GM18517 (cell line): ENCODE measurements at regions not wholly inside any gene's neighbourhood (a gene's known extent, or its start where the extent isn't known, plus 50 kb on each side); places are given as distances from the start of the nearest gene placed in this dataset.

ENCODE experiments used
- ATAC-seq: cut with Tn5 transposase; IDR thresholded peaks from one replicate; pipeline ENCODE4 v1.9.1; 2021; ENCODE audit warnings: mild to moderate bottlenecking, moderate library complexity; ENCODE audit not compliant: unreplicated experiment

- ATAC-seq, result no peak
Observed at GRCh38 chr4:45985038-45985437, 138.8 kb downstream of the GABRG1 start.

GRCh38 chr4:45971108-45971507, 152.7 kb downstream of the GABRG1 start:
- ATAC-seq, result no peak

GRCh38 chr4:45957353-45957752, 166.5 kb downstream of the GABRG1 start:
- no peak for ATAC-seq

- no peak for ATAC-seq
Observed at GRCh38 chr4:45954276-45954675, 169.6 kb downstream of the GABRG1 start.

- no peak for ATAC-seq
Observed at GRCh38 chr4:45951153-45951552, 172.7 kb downstream of the GABRG1 start.

GRCh38 chr4:45946699-45947098, 177.2 kb downstream of the GABRG1 start:
- no peak for ATAC-seq

- no peak for ATAC-seq
Observed at GRCh38 chr4:45944000-45944399, 179.9 kb downstream of the GABRG1 start.

GRCh38 chr4:45939056-45939455, 184.8 kb downstream of the GABRG1 start:
- no peak for ATAC-seq

GRCh38 chr4:45931154-45931553, 192.7 kb downstream of the GABRG1 start:
- ATAC-seq, result no peak

GRCh38 chr4:45927641-45928040, 196.2 kb downstream of the GABRG1 start:
- ATAC-seq, result no peak

GRCh38 chr4:45925809-45926208, 198.0 kb downstream of the GABRG1 start:
- ATAC-seq, result no peak

GRCh38 chr4:45920861-45921260, 203.0 kb downstream of the GABRG1 start:
- ATAC-seq, result no peak

- ATAC-seq, result no peak
Observed at GRCh38 chr4:45910511-45910910, 213.3 kb downstream of the GABRG1 start.

- no peak for ATAC-seq
Observed at GRCh38 chr4:45897946-45898585, 225.8 kb downstream of the GABRG1 start.

- ATAC-seq, result no peak
Observed at GRCh38 chr4:45883421-45883820, 240.4 kb downstream of the GABRG1 start.

GRCh38 chr4:45876235-45876890, 247.5 kb downstream of the GABRG1 start:
- ATAC-seq, result no peak

- ATAC-seq, result no peak
Observed at GRCh38 chr4:45869184-45869583, 254.7 kb downstream of the GABRG1 start.

GRCh38 chr4:45865781-45866180, 258.1 kb downstream of the GABRG1 start:
- ATAC-seq, result no peak

- no peak for ATAC-seq
Observed at GRCh38 chr4:45855857-45856256, 268.0 kb downstream of the GABRG1 start.

GRCh38 chr4:45846016-45846415, 277.8 kb downstream of the GABRG1 start:
- ATAC-seq, result no peak

- ATAC-seq, result no peak
Observed at GRCh38 chr4:45841791-45842190, 282.1 kb downstream of the GABRG1 start.

- ATAC-seq, result no peak
Observed at GRCh38 chr4:45831692-45832091, 292.2 kb downstream of the GABRG1 start.

GRCh38 chr4:45803994-45804393, 319.9 kb downstream of the GABRG1 start:
- no peak for ATAC-seq
